PC-3 (cell line): ENCODE measurements at regions not wholly inside any gene's neighbourhood (a gene's known extent, or its start where the extent isn't known, plus 50 kb on each side); places are given as distances from the start of the nearest gene placed in this dataset.

Source experiments
- CTCF ChIP-seq: fragments of 300-600 bp; sonication (generic); conservative IDR thresholded peaks from 2 replicates; pipeline ENCODE4 v1.5.1; 2017; ENCODE audit warnings: antibody characterized with exemption, low read depth, mild to moderate bottlenecking, low read length
- EZH2 ChIP-seq: fragments of 300-600 bp; sonication (generic); IDR thresholded peaks from one replicate; pipeline ENCODE4 v1.6.1; 2017; ENCODE audit warnings: antibody characterized with exemption, mild to moderate bottlenecking, low read length; ENCODE audit not compliant: unreplicated experiment
- EZH2phosphoT487 ChIP-seq: fragments of 300-600 bp; sonication (generic); IDR thresholded peaks from 2 replicates; pipeline ENCODE4 v1.6.1; 2018; ENCODE audit warnings: mild to moderate bottlenecking, antibody characterized with exemption, low read length, borderline replicate concordance

- TF ChIP-seq CTCF (no peak), EZH2phosphoT487 (no peak), EZH2 (no peak)
Measured at GRCh38 chr4:126799416-126799815, 833.3 kb upstream of the INTU start.
